WERI-Rb-1 (cell line): ENCODE measurements at regions not wholly inside any gene's neighbourhood (a gene's known extent, or its start where the extent isn't known, plus 50 kb on each side); places are given as distances from the start of the nearest gene placed in this dataset.

Experiments
- DNase-seq: peaks from one replicate; pipeline ENCODE4 v3.0.0-alpha.2; 2020
- H3K27ac ChIP-seq: fragments of 250-450 bp; sonication (Bioruptor Pico); 2 replicates; pipeline ENCODE4 v1.5.1; 2020; ENCODE audit warnings: mild to moderate bottlenecking, moderate library complexity
- H3K27me3 ChIP-seq: fragments of 250-450 bp; sonication (Bioruptor Pico); 2 replicates; pipeline ENCODE4 v1.5.1; 2021; ENCODE audit warnings: mild to moderate bottlenecking, low read depth, moderate library complexity; ENCODE audit not compliant: insufficient read depth, severe bottlenecking
- H3K36me3 ChIP-seq: fragments of 250-450 bp; sonication (Bioruptor Pico); 2 replicates; pipeline ENCODE4 v1.5.1; 2020; ENCODE audit warnings: mild to moderate bottlenecking, moderate library complexity
- H3K4me3 ChIP-seq: 2 replicates; pipeline ENCODE4 v1.5.1; 2011; ENCODE audit warnings: low read depth, mild to moderate bottlenecking, control low read depth, low read length
- H3K9me3 ChIP-seq: fragments of 250-450 bp; sonication (Bioruptor Pico); 2 replicates; pipeline ENCODE4 v1.5.1; 2021; ENCODE audit warnings: mild to moderate bottlenecking, moderate library complexity; ENCODE audit not compliant: severe bottlenecking
- CTCF ChIP-seq: IDR thresholded peaks from 2 replicates; pipeline ENCODE4 v1.5.1; 2011; ENCODE audit warnings: low read depth, mild to moderate bottlenecking, control low read depth, inconsistent platforms, low read length

GRCh38 chr7:149622444-149623210, 125.0 kb upstream of the ZNF746 start:
- Histone ChIP-seq H3K9me3 (no peaks in the 10 kb centered on the region), H3K4me3 (no peak overlapping the region), H3K27me3 (no peaks in the 10 kb centered on the region), H3K36me3 (peaks cover 31% of the 10 kb centered on the region), H3K27ac (no peak overlapping the region)
- DNase-seq: no peak
- no peak for TF ChIP-seq CTCF

GRCh38 chr7:149621776-149622175, 124.2 kb upstream of the ZNF746 start:
- TF ChIP-seq CTCF: no peak
- Histone ChIP-seq H3K4me3 (no peak overlapping the region), H3K36me3 (peaks cover 37% of the 10 kb centered on the region), H3K27ac (no peak overlapping the region), H3K9me3 (no peaks in the 10 kb centered on the region), H3K27me3 (no peaks in the 10 kb centered on the region)
- no peak for DNase-seq

GRCh38 chr7:149620961-149621360, 123.4 kb upstream of the ZNF746 start:
- H3K9me3 ChIP-seq: no peaks in the 10 kb centered on the region
- H3K4me3 ChIP-seq: no peak overlapping the region
- H3K27me3 ChIP-seq: no peaks in the 10 kb centered on the region
- no peak for TF ChIP-seq CTCF
- H3K36me3 ChIP-seq: peaks cover 45% of the 10 kb centered on the region
- DNase-seq: no peak
- H3K27ac ChIP-seq: no peak overlapping the region

- DNase-seq: no peak
- Histone ChIP-seq H3K36me3 (peaks cover 74% of the 10 kb centered on the region), H3K4me3 (no peak overlapping the region), H3K27me3 (no peaks in the 10 kb centered on the region), H3K9me3 (no peaks in the 10 kb centered on the region), H3K27ac (no peak overlapping the region)
- no peak for TF ChIP-seq CTCF
Measured at GRCh38 chr7:149616898-149617297, 119.3 kb upstream of the ZNF746 start.

- Histone ChIP-seq H3K36me3 (peaks cover 83% of the 10 kb centered on the region), H3K4me3 (no peak overlapping the region), H3K27ac (no peak overlapping the region), H3K9me3 (no peaks in the 10 kb centered on the region), H3K27me3 (no peaks in the 10 kb centered on the region)
- TF ChIP-seq CTCF: peak; percentile 52
- DNase-seq: peak; percentile 24
Measured at GRCh38 chr7:149615690-149616270, 118.2 kb upstream of the ZNF746 start.
